CD4-positive, alpha-beta memory T cell (primary cell): ENCODE measurements at regions not wholly inside any gene's neighbourhood (a gene's known extent, or its start where the extent isn't known, plus 50 kb on each side); places are given as distances from the start of the nearest gene placed in this dataset.

Source experiments
- CTCF ChIA-PET: fragments of 350-600 bp; sonication (Branson Sonifier 250); formaldehyde crosslinking; loops from one replicate; lab custom pipeline; 2021; ENCODE audit warnings: inconsistent platforms; ENCODE audit not compliant: partially characterized antibody; lab: Charles Lee
- POLR2A ChIA-PET: fragments of 350-600 bp; sonication (Branson Sonifier 250); formaldehyde crosslinking; loops from one replicate; lab custom pipeline; 2021; ENCODE audit not compliant: partially characterized antibody; lab: Charles Lee
- DNase-seq, 5 donors: peaks; one replicate each; pipeline versions ENCODE4 v3.0.0 to v3.0.0-alpha.2; 2020 to 2022; ENCODE audit warnings: mixed read lengths in 1 of 5
- H3K27ac ChIP-seq: one replicate; pipeline ENCODE4 v1.7.0; 2013; ENCODE audit warnings: low read depth, low read length
- H3K27me3 ChIP-seq: 2 replicates; pipeline ENCODE4 v1.7.0; 2013; ENCODE audit warnings: mild to moderate bottlenecking, low read length, moderate library complexity; ENCODE audit not compliant: insufficient read depth
- H3K36me3 ChIP-seq: 2 replicates; pipeline ENCODE4 v1.7.0; 2013; ENCODE audit warnings: mild to moderate bottlenecking, low read length, moderate library complexity; ENCODE audit not compliant: insufficient read depth
- H3K4me1 ChIP-seq: 2 replicates; pipeline ENCODE4 v1.7.0; 2013; ENCODE audit warnings: mild to moderate bottlenecking, low read length, moderate library complexity; ENCODE audit not compliant: insufficient read depth
- H3K4me3 ChIP-seq, 2 donors: one replicate each; pipeline ENCODE4 v1.7.0; 2013; ENCODE audit warnings: low read length in 2 of 2, mild to moderate bottlenecking in 1 of 2
- H3K9me3 ChIP-seq, 2 donors: one replicate each; pipeline ENCODE4 v1.7.0; 2013; ENCODE audit warnings: low read length in 2 of 2, control low read depth in 1 of 2; ENCODE audit not compliant: control insufficient read depth in 1 of 2
- H3K27ac Mint-ChIP-seq, 7 donors: one replicate each; pipeline ENCODE4 v1.8.0; 2020 to 2021; ENCODE audit warnings: mixed read lengths in 7 of 7, mild to moderate bottlenecking in 6 of 7, inconsistent platforms in 3 of 7, moderate library complexity in 3 of 7
- H3K27me3 Mint-ChIP-seq, 2 donors: one replicate each; pipeline ENCODE4 v1.8.0; 2020 to 2021; ENCODE audit warnings: mixed read lengths in 2 of 2
- H3K36me3 Mint-ChIP-seq, 2 donors: one replicate each; pipeline ENCODE4 v1.8.0; 2020 to 2021; ENCODE audit warnings: mixed read lengths in 2 of 2, inconsistent platforms in 1 of 2, mild to moderate bottlenecking in 1 of 2
- H3K4me1 Mint-ChIP-seq, 4 donors: one replicate each; pipeline ENCODE4 v1.8.0; 2020 to 2021; ENCODE audit warnings: mixed read lengths in 4 of 4, mild to moderate bottlenecking in 1 of 4
- H3K4me3 Mint-ChIP-seq, 8 donors: one replicate each; pipeline ENCODE4 v1.8.0; 2020 to 2021; ENCODE audit warnings: mixed read lengths in 8 of 8, mild to moderate bottlenecking in 7 of 8, moderate library complexity in 6 of 8, inconsistent platforms in 3 of 8
- H3K9me3 Mint-ChIP-seq, 8 donors: one replicate each; pipeline ENCODE4 v1.8.0; 2020 to 2021; ENCODE audit warnings: mixed read lengths in 8 of 8, mild to moderate bottlenecking in 5 of 8, inconsistent platforms in 3 of 8, moderate library complexity in 1 of 8
- intact Hi-C: fragments of 100-400 bp; cut with micrococcal nuclease; formaldehyde crosslinking; loops from one replicate; pipeline ENCODE4 v1.15.1; 2023

DNA sequence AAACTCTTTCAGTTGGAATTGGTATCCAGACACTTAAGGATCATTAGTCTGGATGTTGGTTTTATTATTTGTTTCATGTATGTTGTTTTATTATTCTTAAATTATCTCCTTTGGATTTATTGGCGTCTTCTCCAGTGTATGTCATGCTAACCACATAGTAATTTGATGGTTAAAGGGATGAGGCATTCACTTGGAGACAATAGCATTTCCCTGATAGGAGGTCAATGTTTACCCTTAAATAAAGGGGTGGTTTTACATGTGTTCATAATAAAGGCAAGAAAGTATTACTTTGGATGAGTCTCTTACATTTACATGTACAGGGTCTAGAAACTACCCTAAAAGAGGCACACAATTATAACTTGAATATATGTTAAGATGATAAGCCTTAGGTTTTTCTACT is 51.2 kb upstream of the RNF144B start:
- POLR2A ChIA-PET, result no interaction called here
- H3K36me3 Mint-ChIP-seq, result no peaks in the 10 kb centered on the region

DNA sequence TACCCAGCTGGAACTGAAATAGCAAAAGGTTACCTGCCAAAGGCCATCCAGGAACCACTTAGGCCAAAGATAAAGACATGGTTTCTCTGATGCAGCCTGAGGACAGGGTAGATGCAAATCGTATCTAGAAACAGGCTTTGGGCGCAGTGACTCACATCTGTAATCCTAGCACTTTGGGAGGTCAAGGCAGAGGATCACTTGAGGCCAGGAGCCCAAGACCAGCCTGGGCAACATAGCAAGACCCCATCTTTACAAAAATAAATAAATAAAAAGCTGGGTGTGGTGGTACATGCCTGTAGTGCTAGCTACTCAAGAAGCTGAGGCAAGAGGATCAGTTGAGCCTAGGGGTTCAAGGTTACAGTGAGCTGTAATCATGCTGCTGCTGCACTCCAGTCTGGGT is 52.9 kb upstream of the RNF144B start:
- H3K4me3 ChIP-seq, result no peak overlapping the region
- H3K9me3 ChIP-seq, result no peaks in the 10 kb centered on the region
- no peaks in the 10 kb centered on the region for H3K4me1 Mint-ChIP-seq
- ChIA-PET CTCF (interaction anchor here (2.4 kb wide), 1 partner anchor 11 kb away, joined by 12 read pairs; no protein-coding TSS in a partner anchor), POLR2A (no interaction called here)
- H3K27me3 ChIP-seq, result no peaks in the 10 kb centered on the region
- no peaks in the 10 kb centered on the region for H3K36me3 ChIP-seq
- H3K4me3 Mint-ChIP-seq, result no peak overlapping the region
- H3K4me1 ChIP-seq, result no peaks in the 10 kb centered on the region
- no peaks in the 10 kb centered on the region for H3K9me3 Mint-ChIP-seq
- intact Hi-C loops, result no loop called here
- no peak overlapping the region for H3K27ac Mint-ChIP-seq
- H3K27me3 Mint-ChIP-seq, result peaks cover 7 to 8% of the 10 kb centered on the region in 2 donors
- DNase-seq, result no peak
- no peak overlapping the region for H3K27ac ChIP-seq
- no peaks in the 10 kb centered on the region for H3K36me3 Mint-ChIP-seq

More for the DNA sequence above, 51.2 kb upstream of the RNF144B start:
- CTCF ChIA-PET, result no interaction called here
- Mint-ChIP-seq H3K4me1 (no peaks in the 10 kb centered on the region), H3K27ac (no peak overlapping the region), H3K4me3 (no peak overlapping the region), H3K9me3 (no peaks in the 10 kb centered on the region), H3K27me3 (peaks cover 6 to 7% of the 10 kb centered on the region in 2 donors)
- Histone ChIP-seq H3K27me3 (no peaks in the 10 kb centered on the region), H3K4me1 (no peaks in the 10 kb centered on the region), H3K4me3 (no peak overlapping the region), H3K27ac (no peak overlapping the region), H3K36me3 (no peaks in the 10 kb centered on the region), H3K9me3 (no peaks in the 10 kb centered on the region)
- intact Hi-C loops, result no loop called here
- no peak for DNase-seq

DNA sequence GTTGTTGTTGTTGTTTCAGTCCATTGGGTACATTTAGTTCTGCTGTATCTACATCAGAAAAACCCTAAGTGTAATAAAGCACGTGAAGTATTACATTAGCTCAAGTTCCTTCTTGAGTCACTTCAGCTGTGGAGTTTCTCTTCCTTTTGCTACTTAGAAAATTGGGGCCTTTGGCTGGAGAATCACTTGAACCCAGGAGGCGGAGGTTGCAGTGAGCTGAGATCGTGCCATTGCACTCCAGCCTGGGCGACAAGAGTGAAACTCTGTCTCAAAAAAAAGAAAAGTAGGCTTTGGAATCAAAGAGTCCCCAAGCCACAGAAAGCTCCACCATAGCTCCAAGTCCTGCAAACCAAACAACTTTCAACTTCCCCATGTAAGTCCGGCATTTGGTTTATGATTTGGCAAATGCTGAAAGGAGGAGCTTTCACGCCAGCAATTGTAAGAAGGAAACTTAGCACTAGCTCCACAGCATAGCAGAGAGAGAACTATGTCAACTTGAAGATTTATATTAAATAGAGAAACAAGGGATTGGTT is 56.5 kb upstream of the RNF144B start:
- no peak overlapping the region for H3K27ac Mint-ChIP-seq
- POLR2A ChIA-PET, result no interaction called here
- H3K4me1 Mint-ChIP-seq, result no peaks in the 10 kb centered on the region
- Histone ChIP-seq H3K4me1 (no peaks in the 10 kb centered on the region), H3K27me3 (no peaks in the 10 kb centered on the region), H3K9me3 (no peaks in the 10 kb centered on the region), H3K27ac (no peak overlapping the region), H3K4me3 (no peak overlapping the region), H3K36me3 (no peaks in the 10 kb centered on the region)
- H3K36me3 Mint-ChIP-seq, result no peaks in the 10 kb centered on the region
- H3K27me3 Mint-ChIP-seq, result peaks cover 3 to 7% of the 10 kb centered on the region in 2 donors
- CTCF ChIA-PET, result interaction anchor here (0.6 to 16.0 kb wide), 5 partner anchors 8 to 175 kb away, joined by 3 to 254 read pairs (median 3); no protein-coding TSS in a partner anchor
- no peaks in the 10 kb centered on the region for H3K9me3 Mint-ChIP-seq
- no peak for DNase-seq
- intact Hi-C loops, result no loop called here
- no peak overlapping the region for H3K4me3 Mint-ChIP-seq

DNA sequence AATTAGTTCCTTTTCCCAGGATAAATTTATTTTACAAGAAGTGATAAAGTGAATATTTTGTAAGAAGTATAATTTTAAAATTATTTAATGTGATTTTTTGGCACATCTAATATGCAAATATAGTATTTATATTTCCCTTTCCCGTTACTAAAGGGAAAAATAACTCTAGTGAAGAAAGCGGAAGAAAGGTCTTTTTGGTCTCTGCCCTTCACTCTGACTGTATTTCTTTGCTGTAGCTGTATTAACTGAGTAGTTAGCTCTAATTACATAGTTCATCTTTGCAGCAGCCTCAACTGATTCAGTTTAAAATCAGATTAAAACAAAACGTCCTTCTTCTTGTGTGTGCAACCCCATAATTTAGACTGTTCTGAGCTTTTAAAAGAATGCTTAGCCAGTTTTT is 57.4 kb upstream of the RNF144B start:
- POLR2A ChIA-PET, result no interaction called here
- no peak overlapping the region for H3K4me3 Mint-ChIP-seq
- Histone ChIP-seq H3K36me3 (no peaks in the 10 kb centered on the region), H3K4me3 (no peak overlapping the region), H3K27ac (no peak overlapping the region), H3K9me3 (no peaks in the 10 kb centered on the region), H3K27me3 (no peaks in the 10 kb centered on the region), H3K4me1 (no peaks in the 10 kb centered on the region)
- H3K4me1 Mint-ChIP-seq, result no peaks in the 10 kb centered on the region
- H3K9me3 Mint-ChIP-seq, result no peaks in the 10 kb centered on the region
- H3K27me3 Mint-ChIP-seq, result peaks cover 4 to 7% of the 10 kb centered on the region in 2 donors
- intact Hi-C loops, result no loop called here
- CTCF ChIA-PET, result interaction anchor here (1.3 to 16.0 kb wide), 4 partner anchors 7 to 176 kb away, joined by 3 to 254 read pairs (median 4); no protein-coding TSS in a partner anchor
- no peak for DNase-seq
- no peak overlapping the region for H3K27ac Mint-ChIP-seq
- no peaks in the 10 kb centered on the region for H3K36me3 Mint-ChIP-seq

DNA sequence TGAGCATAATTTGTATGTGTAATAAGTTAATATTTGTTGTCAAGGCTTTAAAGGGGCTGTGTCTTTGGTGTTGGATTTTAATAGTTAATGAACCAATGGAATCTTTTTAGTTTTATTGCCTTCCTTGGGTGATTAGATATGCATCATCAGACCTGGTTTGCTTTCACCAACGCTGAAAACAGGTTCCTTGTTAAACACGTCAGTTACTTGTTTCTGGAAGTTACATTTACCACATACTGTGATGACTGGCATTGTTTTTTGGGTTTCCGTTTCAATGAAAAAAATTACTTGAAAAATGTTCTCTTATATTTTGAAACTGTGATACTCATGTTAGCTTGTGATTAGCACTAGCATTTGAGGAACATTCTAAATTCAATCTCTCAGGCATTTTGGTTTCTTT is 58.6 kb upstream of the RNF144B start:
- CTCF ChIA-PET, result interaction anchor here (0.7 to 16.0 kb wide), 4 partner anchors 11 to 177 kb away, joined by 3 to 254 read pairs (median 4); no protein-coding TSS in a partner anchor
- H3K9me3 Mint-ChIP-seq, result no peaks in the 10 kb centered on the region
- H3K27ac Mint-ChIP-seq, result peak overlapping the region in 1 of 7 donors; percentile 40
- POLR2A ChIA-PET, result no interaction called here
- H3K4me1 Mint-ChIP-seq, result no peaks in the 10 kb centered on the region
- DNase-seq, result peak in 1 of 5 donors; percentile 2
- no peaks in the 10 kb centered on the region for H3K4me1 ChIP-seq
- no peak overlapping the region for H3K4me3 Mint-ChIP-seq
- no peaks in the 10 kb centered on the region for H3K36me3 Mint-ChIP-seq
- H3K27me3 Mint-ChIP-seq, result peaks cover 7% of the 10 kb centered on the region in 2 donors
- H3K27me3 ChIP-seq, result no peaks in the 10 kb centered on the region
- intact Hi-C loops, result no loop called here
- no peaks in the 10 kb centered on the region for H3K36me3 ChIP-seq
- no peak overlapping the region for H3K4me3 ChIP-seq
- no peak overlapping the region for H3K27ac ChIP-seq
- H3K9me3 ChIP-seq, result no peaks in the 10 kb centered on the region

DNA sequence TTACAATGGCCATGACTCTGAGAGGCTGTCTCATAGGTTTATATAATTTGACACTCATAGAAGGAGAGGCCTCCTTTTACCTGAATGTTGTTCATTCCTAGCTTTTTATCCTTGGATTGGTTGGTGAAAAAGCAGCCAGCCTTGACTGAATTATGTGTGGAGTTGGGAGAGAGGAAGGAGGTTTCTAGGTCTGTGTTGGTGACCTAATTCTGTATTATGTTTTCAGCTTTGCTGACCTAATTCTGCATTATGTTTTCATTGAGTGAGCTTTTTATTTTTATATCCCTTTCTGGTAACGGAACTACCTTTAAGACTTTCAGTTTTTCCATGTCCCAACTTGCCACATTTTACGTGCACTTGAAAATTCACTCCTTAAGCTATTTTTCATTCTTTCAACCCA is 59.1 kb upstream of the RNF144B start:
- DNase-seq, result no peak
- peak overlapping the region in 1 of 7 donors; percentile 40 for H3K27ac Mint-ChIP-seq
- H3K27ac ChIP-seq, result no peak overlapping the region
- no peak overlapping the region for H3K4me3 Mint-ChIP-seq
- no peaks in the 10 kb centered on the region for H3K4me1 ChIP-seq
- H3K4me1 Mint-ChIP-seq, result no peaks in the 10 kb centered on the region
- POLR2A ChIA-PET, result no interaction called here
- H3K36me3 Mint-ChIP-seq, result no peaks in the 10 kb centered on the region
- no peaks in the 10 kb centered on the region for H3K36me3 ChIP-seq
- H3K27me3 Mint-ChIP-seq, result peaks cover 7% of the 10 kb centered on the region in 2 donors
- CTCF ChIA-PET, result interaction anchor here (0.7 to 16.0 kb wide), 6 partner anchors 10 to 178 kb away, joined by 3 to 254 read pairs (median 4); partner anchors contain the start of gene RNF144B
- intact Hi-C loops, result no loop called here
- H3K9me3 Mint-ChIP-seq, result no peaks in the 10 kb centered on the region
- H3K4me3 ChIP-seq, result no peak overlapping the region
- no peaks in the 10 kb centered on the region for H3K9me3 ChIP-seq
- H3K27me3 ChIP-seq, result no peaks in the 10 kb centered on the region

DNA sequence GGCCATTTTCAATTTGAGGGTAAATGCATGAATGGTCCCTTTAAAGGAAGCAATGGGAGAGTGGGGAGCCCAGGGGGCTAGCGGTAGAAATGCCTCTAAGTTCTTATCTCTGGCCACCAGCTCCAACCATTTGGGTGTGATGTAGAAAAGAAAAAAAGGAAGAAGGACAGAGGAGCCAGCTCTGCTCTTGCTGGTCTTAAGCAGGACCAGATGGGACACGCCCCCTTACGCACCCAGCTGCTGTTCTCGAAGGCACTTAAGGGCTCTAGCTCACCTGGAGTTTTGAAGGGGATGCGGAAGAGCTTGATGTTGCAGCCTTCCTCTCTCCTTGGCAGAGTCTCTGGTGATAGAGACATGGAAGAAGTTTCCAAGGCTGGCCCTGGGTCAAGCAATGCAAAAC is 59.5 kb upstream of the RNF144B start:
- no peaks in the 10 kb centered on the region for H3K9me3 Mint-ChIP-seq
- H3K4me3 Mint-ChIP-seq, result peak overlapping the region in 1 of 8 donors; percentile 10
- intact Hi-C loops, result no loop called here
- POLR2A ChIA-PET, result no interaction called here
- Histone ChIP-seq H3K4me1 (no peaks in the 10 kb centered on the region), H3K4me3 (no peak overlapping the region), H3K36me3 (no peaks in the 10 kb centered on the region), H3K27me3 (no peaks in the 10 kb centered on the region), H3K9me3 (no peaks in the 10 kb centered on the region), H3K27ac (no peak overlapping the region)
- H3K27ac Mint-ChIP-seq, result peak overlapping the region in 2 of 7 donors; percentile 36 to 40
- DNase-seq, result no peak
- H3K27me3 Mint-ChIP-seq, result peaks cover 7% of the 10 kb centered on the region in 2 donors
- H3K36me3 Mint-ChIP-seq, result no peaks in the 10 kb centered on the region
- CTCF ChIA-PET, result interaction anchor here (0.7 to 16.0 kb wide), 6 partner anchors 10 to 178 kb away, joined by 3 to 254 read pairs (median 4); partner anchors contain the start of gene RNF144B
- no peaks in the 10 kb centered on the region for H3K4me1 Mint-ChIP-seq
